Trophoblast cell (in vitro differentiated cells and primary cell): ENCODE measurements at regions not wholly inside any gene's neighbourhood (a gene's known extent, or its start where the extent isn't known, plus 50 kb on each side); places are given as distances from the start of the nearest gene placed in this dataset.

Source experiments
- DNase-seq, 2 donors: peaks; one replicate each; pipeline ENCODE4 v3.0.0-alpha.2; 2016
- H2AFZ ChIP-seq: 2 replicates; pipeline ENCODE4 v1.6.1; 2013; ENCODE audit warnings: low read length, moderate library complexity, mild to moderate bottlenecking; ENCODE audit not compliant: insufficient read depth, poor library complexity
- H2AK5ac ChIP-seq: 2 replicates; pipeline ENCODE4 v1.6.1; 2013; ENCODE audit warnings: mild to moderate bottlenecking, low read length
- H2BK120ac ChIP-seq: 2 replicates; pipeline ENCODE4 v1.6.1; 2013; ENCODE audit warnings: low read length, mild to moderate bottlenecking, moderate library complexity; ENCODE audit not compliant: insufficient read depth, poor library complexity
- H2BK12ac ChIP-seq: 2 replicates; pipeline ENCODE4 v1.6.1; 2013; ENCODE audit warnings: mild to moderate bottlenecking, low read length, moderate library complexity
- H2BK5ac ChIP-seq: 2 replicates; pipeline ENCODE4 v1.6.1; 2013; ENCODE audit warnings: low read length, low read depth, moderate library complexity, mild to moderate bottlenecking; ENCODE audit not compliant: poor library complexity
- H3K14ac ChIP-seq: 2 replicates; pipeline ENCODE4 v1.6.1; 2013; ENCODE audit warnings: mild to moderate bottlenecking, low read length
- H3K18ac ChIP-seq: 2 replicates; pipeline ENCODE4 v1.6.1; 2013; ENCODE audit warnings: mild to moderate bottlenecking, low read length
- H3K23ac ChIP-seq: 2 replicates; pipeline ENCODE4 v1.6.1; 2013; ENCODE audit warnings: low read length
- H3K27ac ChIP-seq: 2 replicates; pipeline ENCODE4 v1.5.1; 2013; ENCODE audit warnings: low read depth, mild to moderate bottlenecking, inconsistent platforms, low read length, moderate library complexity
- H3K27me3 ChIP-seq: 2 replicates; pipeline ENCODE4 v1.6.1; 2013; ENCODE audit warnings: inconsistent platforms, mild to moderate bottlenecking, low read length, moderate library complexity; ENCODE audit not compliant: insufficient read depth
- H3K36me3 ChIP-seq, 2 experiments: 1 replicate in 1 of 2; 2 replicates in 1 of 2; pipeline ENCODE4 v1.6.1; 2013; ENCODE audit warnings: low read length in 2 of 2, mild to moderate bottlenecking in 2 of 2, moderate library complexity in 1 of 2; ENCODE audit not compliant: insufficient read depth in 2 of 2, control insufficient read depth in 1 of 2
- H3K4ac ChIP-seq: 2 replicates; pipeline ENCODE4 v1.6.1; 2013; ENCODE audit warnings: low read depth, mild to moderate bottlenecking, low read length, moderate library complexity
- H3K4me1 ChIP-seq, 2 experiments: 1 replicate in 1 of 2; 2 replicates in 1 of 2; pipeline ENCODE4 v1.6.1; 2013; ENCODE audit warnings: low read length in 2 of 2, mild to moderate bottlenecking in 2 of 2, moderate library complexity in 1 of 2; ENCODE audit not compliant: insufficient read depth in 2 of 2, control insufficient read depth in 1 of 2
- H3K4me2 ChIP-seq: 2 replicates; pipeline ENCODE4 v1.6.1; 2013; ENCODE audit warnings: inconsistent platforms, mild to moderate bottlenecking, low read length, moderate library complexity
- H3K4me3 ChIP-seq: 2 replicates; pipeline ENCODE4 v1.5.1; 2013; ENCODE audit warnings: mild to moderate bottlenecking, low read depth, low read length, inconsistent platforms
- H3K79me1 ChIP-seq: one replicate; pipeline ENCODE4 v1.6.1; 2013; ENCODE audit warnings: low read length
- H3K79me2 ChIP-seq: 2 replicates; pipeline ENCODE4 v1.6.1; 2013; ENCODE audit warnings: low read length, mild to moderate bottlenecking; ENCODE audit not compliant: control insufficient read depth, insufficient read depth, poor library complexity
- H3K9ac ChIP-seq: 2 replicates; pipeline ENCODE4 v1.6.1; 2013; ENCODE audit warnings: mild to moderate bottlenecking, low read length
- H3K9me3 ChIP-seq: 2 replicates; pipeline ENCODE4 v1.6.1; 2013; ENCODE audit warnings: low read depth, mild to moderate bottlenecking, control low read depth, inconsistent platforms, low read length; ENCODE audit not compliant: insufficient read depth
- H4K12ac ChIP-seq: 2 replicates; pipeline ENCODE4 v1.6.1; 2013; ENCODE audit warnings: low read depth, mild to moderate bottlenecking, low read length, moderate library complexity
- H4K8ac ChIP-seq: 2 replicates; pipeline ENCODE4 v1.6.1; 2013; ENCODE audit warnings: low read depth, mild to moderate bottlenecking, low read length, moderate library complexity
- H4K91ac ChIP-seq: one replicate; pipeline ENCODE4 v1.6.1; 2013; ENCODE audit warnings: low read depth, mild to moderate bottlenecking, low read length, moderate library complexity
- WGBS: extraction: QIAGEN DNeasy Blood & Tissue Kit; methylation state at CpG from one replicate; pipeline ENCODE4 v1.1.7; 2013; ENCODE audit warnings: missing lambda C conversion rate; ENCODE audit not compliant: insufficient read length, insufficient coverage; ENCODE audit errors: extremely low coverage; 5-methylcytosine and 5-hydroxymethylcytosine counted together

DNA sequence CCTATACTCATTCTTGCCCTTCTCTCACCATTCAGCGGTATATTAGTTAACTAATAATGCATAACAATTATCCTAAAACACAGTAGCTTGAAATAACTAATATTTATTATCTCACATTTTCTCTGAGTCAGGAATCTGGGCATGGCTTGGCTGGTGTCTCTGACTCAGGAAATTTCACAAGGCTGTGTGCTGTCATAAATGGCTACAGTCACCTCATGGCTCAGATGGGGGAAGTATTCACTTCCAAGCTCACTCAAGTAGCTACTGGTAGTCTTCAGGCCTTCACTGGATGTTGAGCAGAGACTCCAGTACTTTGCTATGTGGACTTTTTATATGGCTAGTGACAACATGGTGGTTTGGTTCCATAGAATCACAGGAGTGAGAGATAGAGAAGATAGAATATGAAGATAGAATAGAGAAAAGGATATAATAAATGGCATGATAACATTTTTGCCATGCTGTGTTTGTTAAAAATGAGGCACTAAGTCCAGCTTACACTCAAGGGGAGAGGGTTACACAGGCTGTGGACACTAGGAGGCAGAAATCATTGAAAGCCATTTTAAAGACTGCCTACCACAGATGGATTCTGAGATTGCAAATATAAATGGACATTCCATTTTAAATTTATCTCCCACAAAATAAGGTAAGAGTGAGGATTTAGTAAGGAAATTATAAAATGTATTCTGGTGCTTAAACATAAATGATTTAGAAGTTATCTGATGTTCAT is 997.8 kb upstream of the CHORDC1 start:
- H3K9ac ChIP-seq, result no peak overlapping the region
- no peaks in the 10 kb centered on the region for H3K79me2 ChIP-seq
- H3K27ac ChIP-seq, result no peak overlapping the region
- peak; percentile 63 to 71 for DNase-seq
- H3K36me3 ChIP-seq, result no peaks in the 10 kb centered on the region
- H2BK12ac ChIP-seq, result no peak overlapping the region
- H4K91ac ChIP-seq, result no peak overlapping the region
- no peak overlapping the region for H4K8ac ChIP-seq
- H3K4me3 ChIP-seq, result no peak overlapping the region
- no CpG with 5 or more reads among the region's 1 CpG for WGBS
- no peak overlapping the region for H3K18ac ChIP-seq
- no peak overlapping the region for H4K12ac ChIP-seq
- H3K4ac ChIP-seq, result no peak overlapping the region
- H3K4me1 ChIP-seq, result no peaks in the 10 kb centered on the region
- no peak overlapping the region for H2AFZ ChIP-seq
- H2BK120ac ChIP-seq, result no peak overlapping the region
- H2AK5ac ChIP-seq, result no peak overlapping the region
- no peak overlapping the region for H3K4me2 ChIP-seq
- no peak overlapping the region for H3K14ac ChIP-seq
- no peaks in the 10 kb centered on the region for H3K9me3 ChIP-seq
- H3K79me1 ChIP-seq, result no peaks in the 10 kb centered on the region
- H3K27me3 ChIP-seq, result no peaks in the 10 kb centered on the region
- H2BK5ac ChIP-seq, result no peak overlapping the region
- no peak overlapping the region for H3K23ac ChIP-seq

DNA sequence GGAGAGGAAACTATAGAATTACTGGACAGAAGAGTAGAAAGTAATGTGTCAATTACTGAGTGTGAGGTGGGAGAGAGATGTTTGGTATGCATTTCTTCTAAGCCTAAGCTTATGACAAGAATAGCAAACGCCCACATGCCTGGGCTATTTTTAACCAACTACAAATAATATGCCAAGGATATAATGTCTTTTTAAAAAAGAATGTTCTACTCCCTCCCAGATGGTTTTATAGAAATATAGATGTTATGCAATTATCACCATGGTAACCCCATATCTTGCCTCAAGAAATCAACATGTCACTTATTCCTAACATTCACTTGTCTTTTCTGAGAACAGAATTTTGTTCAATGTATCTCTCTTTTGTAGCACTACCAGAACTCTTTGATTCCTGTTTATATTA is 996.7 kb upstream of the CHORDC1 start:
- no peak overlapping the region for H3K27ac ChIP-seq
- no peak overlapping the region for H3K4ac ChIP-seq
- no peak overlapping the region for H3K4me3 ChIP-seq
- H3K79me1 ChIP-seq, result no peaks in the 10 kb centered on the region
- H3K23ac ChIP-seq, result no peak overlapping the region
- H2AK5ac ChIP-seq, result no peak overlapping the region
- H3K14ac ChIP-seq, result no peak overlapping the region
- H4K8ac ChIP-seq, result no peak overlapping the region
- H2BK12ac ChIP-seq, result no peak overlapping the region
- no peak overlapping the region for H3K9ac ChIP-seq
- H3K79me2 ChIP-seq, result no peaks in the 10 kb centered on the region
- H3K36me3 ChIP-seq, result no peaks in the 10 kb centered on the region
- no peak overlapping the region for H3K4me2 ChIP-seq
- WGBS, result no CpG with 5 or more reads among the region's 1 CpG
- H4K91ac ChIP-seq, result no peak overlapping the region
- H3K27me3 ChIP-seq, result no peaks in the 10 kb centered on the region
- no peak overlapping the region for H2BK120ac ChIP-seq
- H3K9me3 ChIP-seq, result no peaks in the 10 kb centered on the region
- no peaks in the 10 kb centered on the region for H3K4me1 ChIP-seq
- no peak overlapping the region for H2BK5ac ChIP-seq
- H4K12ac ChIP-seq, result no peak overlapping the region
- no peak overlapping the region for H2AFZ ChIP-seq
- peak in 1 of 2 donors; percentile 9 for DNase-seq
- H3K18ac ChIP-seq, result no peak overlapping the region

DNA sequence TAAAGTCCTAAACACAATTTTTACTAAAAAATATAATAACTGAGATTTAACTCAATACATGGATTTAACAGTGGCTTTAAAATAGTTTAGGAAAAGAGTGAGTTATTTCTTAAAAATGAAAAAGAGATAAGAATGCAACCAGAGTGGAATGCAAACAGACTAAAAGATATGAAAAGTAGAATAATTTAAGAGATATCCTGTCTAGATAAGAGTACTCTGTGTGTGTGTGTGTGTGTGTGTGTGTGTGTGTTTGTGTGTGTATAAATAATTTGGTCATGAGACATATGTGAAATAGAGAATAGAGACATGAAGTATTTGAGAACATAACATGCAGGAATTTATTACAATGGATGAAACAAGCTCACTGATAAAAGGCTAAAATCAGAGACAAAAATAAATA is 986.9 kb upstream of the CHORDC1 start:
- no peak overlapping the region for H2AFZ ChIP-seq
- H3K4me3 ChIP-seq, result no peak overlapping the region
- no peak overlapping the region for H2BK12ac ChIP-seq
- no peak overlapping the region for H3K14ac ChIP-seq
- no peak overlapping the region for H3K23ac ChIP-seq
- no peaks in the 10 kb centered on the region for H3K4me1 ChIP-seq
- no peak overlapping the region for H3K9ac ChIP-seq
- H3K36me3 ChIP-seq, result no peaks in the 10 kb centered on the region
- no peaks in the 10 kb centered on the region for H3K79me2 ChIP-seq
- H4K8ac ChIP-seq, result no peak overlapping the region
- no peak overlapping the region for H2BK5ac ChIP-seq
- no peak overlapping the region for H2AK5ac ChIP-seq
- H4K12ac ChIP-seq, result no peak overlapping the region
- H3K4ac ChIP-seq, result no peak overlapping the region
- no peak overlapping the region for H3K18ac ChIP-seq
- H3K79me1 ChIP-seq, result no peaks in the 10 kb centered on the region
- H3K27me3 ChIP-seq, result no peaks in the 10 kb centered on the region
- no peak overlapping the region for H3K4me2 ChIP-seq
- H3K9me3 ChIP-seq, result no peaks in the 10 kb centered on the region
- no peak overlapping the region for H2BK120ac ChIP-seq
- no peak overlapping the region for H4K91ac ChIP-seq
- DNase-seq, result peak; percentile 14 to 38
- no peak overlapping the region for H3K27ac ChIP-seq

DNA sequence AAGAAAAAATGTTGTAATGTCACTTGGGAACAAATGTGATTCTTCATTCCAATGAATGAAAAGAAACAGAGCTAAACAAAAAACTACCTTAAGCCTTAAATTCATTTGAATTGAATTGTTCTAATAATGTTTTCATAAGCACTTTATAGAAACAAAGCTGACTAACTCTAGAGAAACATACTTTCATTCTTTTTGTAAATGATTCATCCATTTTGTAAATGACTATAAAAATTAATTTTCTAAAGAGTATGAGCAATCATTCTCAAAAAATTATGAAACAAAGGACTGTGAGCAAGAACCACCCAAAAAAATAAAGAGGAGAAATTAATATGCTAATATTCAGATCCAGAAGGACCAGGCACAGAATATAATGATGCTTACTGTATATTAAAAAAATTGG is 986.5 kb upstream of the CHORDC1 start:
- Histone ChIP-seq H4K8ac (no peak overlapping the region), H3K4me2 (no peak overlapping the region), H3K27ac (no peak overlapping the region), H2BK12ac (no peak overlapping the region), H3K23ac (no peak overlapping the region), H4K91ac (no peak overlapping the region), H3K9me3 (no peaks in the 10 kb centered on the region), H3K18ac (no peak overlapping the region), H2BK5ac (no peak overlapping the region), H3K9ac (no peak overlapping the region), H3K14ac (no peak overlapping the region), H2BK120ac (no peak overlapping the region), H3K79me1 (no peaks in the 10 kb centered on the region), H2AFZ (no peak overlapping the region), H3K4ac (no peak overlapping the region), H4K12ac (no peak overlapping the region), H3K4me1 (no peaks in the 10 kb centered on the region), H3K36me3 (no peaks in the 10 kb centered on the region), H2AK5ac (no peak overlapping the region), H3K4me3 (no peak overlapping the region), H3K27me3 (no peaks in the 10 kb centered on the region), H3K79me2 (no peaks in the 10 kb centered on the region)
- DNase-seq, result no peak
